ENCODE measurements at regions not wholly inside any gene's neighbourhood (a gene's known extent, or its start where the extent isn't known, plus 50 kb on each side); places are given as distances from the start of the nearest gene placed in this dataset.

- TF ChIP-seq POLR2A (IDR thresholded peaks at IDR 0.05), result no peak
- TF ChIP-seq CTCF (IDR thresholded peaks at IDR 0.05), result no peak
Observed at GRCh38 chr4:135927651-135928050, 1604.6 kb downstream of the PCDH18 start.
